CD1c-positive myeloid dendritic cell (primary cell): ENCODE measurements at regions not wholly inside any gene's neighbourhood (a gene's known extent, or its start where the extent isn't known, plus 50 kb on each side); places are given as distances from the start of the nearest gene placed in this dataset.
"Not testable (repeated sequence)": the region's sequence is repeated elsewhere in the genome, so short reads cannot be mapped to it uniquely, and the experiment has no call there.

Experiments
- DNase-seq: peaks from one replicate; pipeline ENCODE4 v3.0.0-alpha.2; 2016; ENCODE audit errors: extremely low spot score

DNA sequence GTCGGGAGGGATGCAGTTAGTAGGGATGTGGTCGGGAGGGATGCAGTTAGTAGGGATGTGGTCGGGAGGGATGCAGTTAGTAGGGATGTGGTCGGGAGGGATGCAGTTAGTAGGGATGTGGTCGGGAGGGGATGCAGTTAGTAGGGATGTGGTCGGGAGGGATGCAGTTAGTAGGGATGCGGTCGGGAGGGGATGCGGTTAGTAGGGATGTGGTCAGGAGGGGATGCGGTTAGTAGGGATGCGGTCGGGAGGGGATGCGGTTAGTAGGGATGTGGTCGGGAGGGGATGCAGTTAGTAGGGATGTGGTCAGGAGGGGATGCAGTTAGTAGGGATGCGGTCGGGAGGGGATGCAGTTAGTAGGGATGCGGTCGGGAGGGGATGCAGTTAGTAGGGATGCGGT, 96.2 kb downstream of the BDH1 start:
- not testable (repeated sequence) for DNase-seq

DNA sequence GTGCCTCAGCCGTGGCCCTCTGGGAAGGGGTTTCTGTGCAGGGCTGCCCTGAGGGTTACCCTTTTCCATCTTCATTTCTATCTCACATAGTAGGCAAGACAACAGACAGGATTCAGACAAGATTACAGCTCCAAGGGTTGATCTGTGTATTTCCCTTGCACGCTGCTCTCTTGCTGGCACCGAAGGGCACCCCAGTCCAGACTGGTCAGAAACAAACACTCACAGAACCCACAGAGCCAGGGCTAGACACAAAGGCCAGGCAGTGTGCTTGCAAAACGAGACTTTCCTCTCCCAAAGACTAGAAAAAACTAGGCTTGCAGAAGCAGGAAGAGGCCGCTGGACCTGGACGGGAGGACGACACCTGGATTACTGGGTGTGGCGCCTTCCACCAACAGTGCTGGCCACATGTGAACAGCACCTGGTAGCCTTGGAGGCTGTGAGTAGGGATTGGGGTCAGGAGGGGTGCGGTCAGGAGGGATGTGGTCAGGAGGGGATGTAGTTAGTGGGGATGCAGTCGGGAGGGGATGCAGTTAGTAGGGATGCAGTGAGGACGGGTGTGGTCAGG, 96.8 kb downstream of the BDH1 start:
- no peak for DNase-seq

DNA sequence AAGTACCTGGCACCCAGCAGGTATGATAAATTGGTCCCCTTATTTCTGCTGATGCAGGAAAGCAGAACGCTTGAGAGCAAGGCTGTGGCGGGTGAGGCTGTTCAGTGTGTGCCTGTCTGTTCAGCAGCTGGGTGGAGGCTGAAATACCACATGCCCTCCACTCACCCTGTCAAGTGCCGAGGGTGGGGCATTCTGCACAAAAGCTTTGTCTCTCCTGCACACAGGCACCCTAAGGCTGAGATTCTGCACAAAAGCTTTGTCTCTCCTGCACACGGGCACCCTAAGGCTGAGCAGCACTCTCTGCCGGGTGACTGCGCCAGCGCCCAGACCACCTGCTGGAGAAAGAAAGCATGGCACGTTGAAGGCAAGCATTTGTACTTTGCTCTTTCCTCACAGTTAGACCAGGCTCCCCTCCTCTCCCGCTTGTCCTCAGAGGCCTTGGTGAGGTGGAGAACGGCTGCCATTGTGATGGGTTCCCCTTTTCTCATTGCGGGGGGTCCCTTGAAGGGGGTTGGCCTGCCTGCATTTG, 97.5 kb downstream of the BDH1 start:
- DNase-seq = peak; percentile 48

GRCh38 chr3:197456261-197457091, 99.3 kb downstream of the BDH1 start:
- DNase-seq = peak; percentile 82

- not testable (repeated sequence) for DNase-seq
These were observed 100.9 kb downstream of the BDH1 start for GRCh38 chr3:197454841-197455240.

- DNase-seq = no peak
These were observed 101.8 kb downstream of the BDH1 start for GRCh38 chr3:197454014-197454413.

DNA sequence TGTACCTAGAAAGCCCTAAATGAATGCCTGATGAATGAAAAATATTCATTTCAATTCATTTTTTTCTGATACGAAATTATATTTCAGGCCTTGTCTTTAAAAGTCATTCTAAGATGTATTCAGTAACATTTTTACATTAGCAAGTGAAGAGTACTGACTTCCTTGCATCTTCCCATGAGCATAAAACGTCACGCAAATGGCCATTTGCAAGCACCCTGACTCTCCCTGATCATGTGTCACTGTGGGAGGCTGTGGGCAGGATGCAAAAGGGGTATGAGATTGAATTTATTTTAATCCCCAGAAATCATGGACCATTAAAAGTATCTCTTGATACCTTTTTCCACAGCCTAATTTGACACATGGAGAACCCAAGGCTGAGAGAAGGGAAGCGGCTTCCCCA, 105.0 kb downstream of the BDH1 start:
- no peak for DNase-seq

DNA sequence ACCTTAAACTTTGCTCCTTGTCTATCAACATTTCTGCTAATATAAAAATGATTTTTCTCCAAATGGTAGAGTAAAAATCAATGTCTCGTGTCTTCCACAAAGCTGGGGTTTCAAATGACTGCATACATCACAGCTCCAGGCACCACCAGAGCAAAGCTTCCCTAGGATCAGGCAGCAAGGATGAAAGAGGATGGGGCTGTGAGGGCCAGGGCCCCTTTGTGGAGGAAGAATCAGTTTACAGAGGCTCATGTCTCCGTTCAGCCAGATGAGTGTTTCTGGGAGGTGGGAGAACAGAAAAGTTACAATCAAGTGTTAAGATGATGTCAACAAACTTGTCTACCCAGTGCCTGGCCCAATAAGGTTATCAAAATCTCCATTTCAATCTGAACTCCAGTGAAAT, 105.5 kb downstream of the BDH1 start:
- no peak for DNase-seq

DNA sequence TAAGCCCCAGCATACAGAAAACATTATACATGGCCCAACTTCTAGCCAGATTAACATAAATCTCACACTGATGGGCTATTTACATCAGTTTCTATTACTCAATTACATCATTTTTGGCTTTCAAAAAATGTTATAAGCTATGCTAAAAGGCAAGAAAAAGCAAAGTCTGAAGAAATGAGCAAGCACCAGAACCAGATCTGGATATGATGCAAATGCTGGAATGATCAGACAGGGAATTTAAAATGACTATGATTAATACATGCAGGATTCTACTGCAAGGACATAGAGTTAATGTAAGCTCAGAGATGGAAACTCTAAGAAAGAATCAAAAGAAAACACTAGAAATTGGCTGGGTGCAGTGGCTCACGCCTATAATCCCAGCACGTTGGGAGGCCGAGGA, 106.6 kb downstream of the BDH1 start:
- not testable (repeated sequence) for DNase-seq

DNA sequence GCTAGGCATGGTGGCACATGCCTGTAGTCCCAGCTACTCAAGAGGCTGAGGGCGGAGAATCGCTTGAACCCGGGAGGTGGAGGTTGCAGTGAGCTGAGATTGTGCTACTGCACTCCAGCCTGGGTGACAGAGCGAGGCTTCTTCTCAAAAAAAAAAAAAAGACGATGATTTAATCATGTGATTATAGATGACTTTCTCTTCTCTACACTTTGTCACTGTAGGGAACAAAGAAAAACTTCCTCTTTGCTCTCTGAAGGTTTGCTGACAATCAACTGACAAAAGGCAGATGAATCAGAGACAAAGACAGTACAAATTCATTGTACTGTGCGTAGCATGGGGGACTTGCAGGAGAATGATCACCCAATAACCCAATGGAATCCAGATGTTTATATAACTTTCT, 108.0 kb downstream of the BDH1 start:
- DNase-seq = peak; percentile 59

DNA sequence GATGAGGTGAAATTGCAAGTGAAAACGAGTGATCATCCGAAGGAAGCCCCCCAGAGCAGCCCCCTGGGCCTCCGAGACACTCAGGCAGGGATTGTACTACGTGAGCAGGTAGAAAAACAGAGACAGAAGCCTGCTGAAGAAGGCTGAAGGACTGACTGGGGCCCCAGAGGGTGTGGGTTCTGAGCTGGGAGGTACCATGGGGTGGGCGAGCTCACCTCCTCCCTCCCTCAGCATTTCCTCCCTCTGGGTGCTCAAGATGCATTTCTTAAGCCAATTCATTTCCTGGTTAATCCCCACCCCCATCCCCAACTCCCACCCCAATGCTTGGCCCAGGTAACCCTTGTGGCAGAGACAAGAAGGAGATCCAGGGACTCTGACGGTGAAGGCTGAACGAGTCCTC, 108.7 kb downstream of the BDH1 start:
- no peak for DNase-seq

- no peak for DNase-seq
These were observed 109.1 kb downstream of the BDH1 start for GRCh38 chr3:197446700-197447056.

GRCh38 chr3:197445896-197446699, 109.7 kb downstream of the BDH1 start:
- DNase-seq = no peak

GRCh38 chr3:197444793-197445379, 110.9 kb downstream of the BDH1 start:
- DNase-seq = no peak

GRCh38 chr3:197443506-197443905, 112.3 kb downstream of the BDH1 start:
- no peak for DNase-seq

GRCh38 chr3:197440717-197441303, 115.0 kb downstream of the BDH1 start:
- DNase-seq = no peak

- no peak for DNase-seq
These were observed 116.9 kb downstream of the BDH1 start for GRCh38 chr3:197438906-197439305.

DNA sequence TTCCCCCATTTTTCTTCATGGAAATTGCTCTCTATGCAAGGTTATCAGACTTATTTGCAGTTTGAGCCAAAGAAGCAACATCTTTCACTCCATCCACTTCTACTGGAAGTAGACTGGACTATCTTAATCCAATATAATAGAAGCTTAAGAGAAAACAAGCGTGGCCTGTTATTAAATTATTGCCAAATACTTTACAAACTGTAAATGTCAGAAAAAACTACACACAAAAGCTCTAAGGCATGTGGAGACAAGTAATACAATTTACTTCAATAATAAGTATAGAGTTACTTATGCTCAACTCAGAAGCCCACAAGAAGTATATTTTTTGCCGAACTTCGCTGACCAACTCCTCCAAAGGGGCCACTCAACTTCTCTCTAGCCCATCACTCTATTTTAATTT, 120.3 kb downstream of the BDH1 start:
- no peak for DNase-seq

DNA sequence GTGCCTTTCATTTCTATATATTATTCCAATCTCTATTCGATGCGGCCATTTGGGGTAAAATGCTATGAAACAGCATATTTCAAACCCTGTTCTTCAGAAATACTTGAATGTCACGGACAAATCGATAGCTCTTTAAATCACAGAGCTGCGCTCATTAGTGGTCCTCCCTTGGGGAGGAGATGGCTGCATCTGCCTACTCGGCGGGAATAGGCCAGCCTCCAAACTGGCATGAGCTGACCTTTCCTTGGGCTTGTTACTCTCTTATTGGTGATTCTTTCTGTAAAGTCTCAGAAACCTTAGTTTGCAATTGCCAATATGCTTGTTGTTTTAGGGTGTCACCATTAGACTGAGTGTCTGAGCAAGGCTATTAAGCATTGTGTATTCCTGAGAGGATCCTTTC, 120.9 kb downstream of the BDH1 start:
- no peak for DNase-seq

- DNase-seq = no peak
These were observed 123.2 kb downstream of the BDH1 start for GRCh38 chr3:197432384-197433127.

DNA sequence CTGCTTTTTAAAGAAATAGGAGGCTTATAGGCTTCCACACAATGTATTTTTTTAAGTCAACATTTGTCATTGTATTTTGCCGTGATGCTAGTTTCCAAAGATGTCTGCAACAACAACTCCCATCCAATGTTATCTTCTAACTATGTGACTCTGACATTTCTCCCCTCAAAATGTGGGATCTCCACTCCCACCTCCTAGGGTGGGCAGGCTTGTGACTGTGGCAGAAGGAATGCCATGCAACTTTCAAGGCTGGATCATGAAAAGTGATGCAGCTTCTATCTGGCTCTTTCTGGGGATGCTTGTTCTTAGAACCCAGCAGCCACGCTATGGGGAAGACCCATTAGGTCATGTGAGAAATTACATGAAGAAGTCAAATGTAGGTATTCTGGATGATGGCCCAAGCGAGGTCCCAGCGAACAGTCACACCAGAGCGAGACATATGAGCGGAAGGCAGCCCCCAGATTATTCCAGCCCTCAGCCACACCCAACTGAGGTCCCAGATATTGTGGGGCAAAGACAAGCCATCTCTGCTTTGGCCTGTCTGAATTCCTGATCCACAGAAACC, 124.3 kb downstream of the BDH1 start:
- no peak for DNase-seq
